ENCODE measurements at regions not wholly inside any gene's neighbourhood (a gene's known extent, or its start where the extent isn't known, plus 50 kb on each side); places are given as distances from the start of the nearest gene placed in this dataset.

GRCh38 chr9:134514503-134514902 lies 127.1 kb upstream of the COL5A1 start:
- no peak for TF ChIP-seq CTCF (conservative IDR thresholded peaks at IDR 0.05; ENCODE audit: low read depth, low read length)
- TF ChIP-seq EZH2 (IDR thresholded peaks at IDR 0.05; ENCODE audit: borderline replicate concordance, low read depth, low read length, poor library complexity, severe bottlenecking): no peak
- ChIA-PET CTCF (no interaction called here), POLR2A (ENCODE audit: low non-redundant PET) (no interaction called here)
- no peak overlapping the region for H3K4me3 ChIP-seq (ENCODE audit: low read depth, low read length, poor library complexity, severe bottlenecking)
- no peaks in the 10 kb centered on the region for H3K27me3 ChIP-seq (replicated peaks; ENCODE audit: insufficient read depth, low read depth, low read length, poor library complexity)
- H3K9me3 ChIP-seq (ENCODE audit: low read depth, low read length, poor library complexity, severe bottlenecking): no peaks in the 10 kb centered on the region
- no TSS peak for BruUV-seq (replicated peaks)
- H3K4me1 ChIP-seq (ENCODE audit: insufficient read depth, low read length, poor library complexity, severe bottlenecking): no peaks in the 10 kb centered on the region
- DNase-seq (ENCODE audit: low spot score): no peak
- no peak overlapping the region for H3K27ac ChIP-seq (ENCODE audit: low read depth, low read length, poor library complexity, severe bottlenecking)
- H3K36me3 ChIP-seq (ENCODE audit: insufficient read depth, low read length, poor library complexity, severe bottlenecking): no peaks in the 10 kb centered on the region
- intact Hi-C loops (cut with micrococcal nuclease; ENCODE audit: unreplicated experiment): no loop called here

GRCh38 chr9:134515026-134515821 lies 126.4 kb upstream of the COL5A1 start:
- no TSS peak for BruUV-seq (replicated peaks)
- H3K27ac ChIP-seq (ENCODE audit: low read depth, low read length, poor library complexity, severe bottlenecking): no peak overlapping the region
- H3K4me1 ChIP-seq (ENCODE audit: insufficient read depth, low read length, poor library complexity, severe bottlenecking): no peaks in the 10 kb centered on the region
- POLR2A ChIA-PET (ENCODE audit: low non-redundant PET): no interaction called here
- H3K27me3 ChIP-seq (replicated peaks; ENCODE audit: insufficient read depth, low read depth, low read length, poor library complexity): no peaks in the 10 kb centered on the region
- TF ChIP-seq CTCF (conservative IDR thresholded peaks at IDR 0.05; ENCODE audit: low read depth, low read length) (no peak), EZH2 (IDR thresholded peaks at IDR 0.05; ENCODE audit: borderline replicate concordance, low read depth, low read length, poor library complexity, severe bottlenecking) (no peak)
- no peaks in the 10 kb centered on the region for H3K36me3 ChIP-seq (ENCODE audit: insufficient read depth, low read length, poor library complexity, severe bottlenecking)
- peak; percentile 34 for DNase-seq (ENCODE audit: low spot score)
- H3K9me3 ChIP-seq (ENCODE audit: low read depth, low read length, poor library complexity, severe bottlenecking): no peaks in the 10 kb centered on the region
- intact Hi-C loops (cut with micrococcal nuclease; ENCODE audit: unreplicated experiment): no loop called here
- CTCF ChIA-PET: no interaction called here
- H3K4me3 ChIP-seq (ENCODE audit: low read depth, low read length, poor library complexity, severe bottlenecking): no peak overlapping the region

GRCh38 chr9:134516464-134516863 lies 125.1 kb upstream of the COL5A1 start:
- Histone ChIP-seq H3K9me3 (ENCODE audit: low read depth, low read length, poor library complexity, severe bottlenecking) (no peaks in the 10 kb centered on the region), H3K27ac (ENCODE audit: low read depth, low read length, poor library complexity, severe bottlenecking) (no peak overlapping the region), H3K4me3 (ENCODE audit: low read depth, low read length, poor library complexity, severe bottlenecking) (no peak overlapping the region), H3K27me3 (replicated peaks; ENCODE audit: insufficient read depth, low read depth, low read length, poor library complexity) (no peaks in the 10 kb centered on the region), H3K36me3 (ENCODE audit: insufficient read depth, low read length, poor library complexity, severe bottlenecking) (no peaks in the 10 kb centered on the region), H3K4me1 (ENCODE audit: insufficient read depth, low read length, poor library complexity, severe bottlenecking) (no peaks in the 10 kb centered on the region)
- no peak for TF ChIP-seq CTCF (conservative IDR thresholded peaks at IDR 0.05; ENCODE audit: low read depth, low read length)
- no peak for TF ChIP-seq EZH2 (IDR thresholded peaks at IDR 0.05; ENCODE audit: borderline replicate concordance, low read depth, low read length, poor library complexity, severe bottlenecking)
- CTCF ChIA-PET: no interaction called here
- POLR2A ChIA-PET (ENCODE audit: low non-redundant PET): no interaction called here
- DNase-seq (ENCODE audit: low spot score): no peak
- no TSS peak for BruUV-seq (replicated peaks)
- intact Hi-C loops (cut with micrococcal nuclease; ENCODE audit: unreplicated experiment): no loop called here
